Heart left ventricle (tissue), 16 donors: ENCODE measurements at regions not wholly inside any gene's neighbourhood (a gene's known extent, or its start where the extent isn't known, plus 50 kb on each side); places are given as distances from the start of the nearest gene placed in this dataset.

Experiments
- ATAC-seq, 4 donors: fragments of 200-7000 bp; cut with Tn5 transposase; one replicate each; pipeline ENCODE4 v1.9.1; 2020 to 2022; ENCODE audit warnings: moderate library complexity in 4 of 4, mild to moderate bottlenecking in 3 of 4, moderate number of reproducible peaks in 1 of 4
- DNase-seq, 5 donors: peaks; one replicate each; pipeline ENCODE4 v3.0.0-alpha.2; 2020
- H3K27ac ChIP-seq, 12 donors: fragments of 200-600 bp; sonication (generic) in 4 of 12; one replicate each; pipeline versions ENCODE4 v1.5.0 to v1.8.0; 2016 to 2022; ENCODE audit warnings: mild to moderate bottlenecking in 2 of 12
- H3K27me3 ChIP-seq, 9 donors: fragments of 200-600 bp; sonication (generic) in 2 of 9; one replicate each; pipeline versions ENCODE4 v1.5.1 to v1.8.0; 2016 to 2022; ENCODE audit warnings: mild to moderate bottlenecking in 3 of 9
- H3K36me3 ChIP-seq, 9 donors: fragments of 200-600 bp; sonication (generic) in 2 of 9; one replicate each; pipeline versions ENCODE4 v1.5.0 to v1.8.0; 2018 to 2022; ENCODE audit warnings: mild to moderate bottlenecking in 2 of 9
- H3K4me1 ChIP-seq, 12 donors: fragments of 200-600 bp; sonication (generic) in 4 of 12; one replicate each; pipeline versions ENCODE4 v1.5.0 to v1.8.0; 2016 to 2022; ENCODE audit warnings: mild to moderate bottlenecking in 3 of 12
- H3K4me3 ChIP-seq, 12 donors: fragments of 200-600 bp; sonication (generic) in 4 of 12; one replicate each; pipeline versions ENCODE4 v1.5.0 to v1.8.0; 2017 to 2022; ENCODE audit warnings: mild to moderate bottlenecking in 9 of 12, moderate library complexity in 4 of 12
- H3K9me3 ChIP-seq, 12 donors: fragments of 200-600 bp; sonication (generic) in 4 of 12; one replicate each; pipeline versions ENCODE4 v1.5.0 to v1.8.0; 2016 to 2022; ENCODE audit warnings: mild to moderate bottlenecking in 1 of 12
- POLR2A ChIP-seq, 2 donors: fragments of 450-650 bp; IDR thresholded peaks; one replicate each; pipeline ENCODE4 v1.6.1; 2017; ENCODE audit warnings: antibody characterized with exemption in 2 of 2, mild to moderate bottlenecking in 2 of 2, moderate library complexity in 2 of 2
- WGBS, 4 donors: extraction: QIAGEN DNeasy Blood & Tissue Kit in 2 of 4; methylation state at CpG; one replicate each; pipeline versions ENCODE4 v1.1.5 to v1.1.7; 2013 to 2018; 5-methylcytosine and 5-hydroxymethylcytosine counted together
- intact Hi-C, 10 donors: fragments of 100-400 bp; cut with DNase I; formaldehyde crosslinking; loops; one replicate each; pipeline versions ENCODE4 v1.11.1 to v1.14.2; 2022
- TF ChIP-seq, protein P1 (sequence below), 12 donors: fragments of 200-600 bp; sonication (generic) in 4 of 12; IDR thresholded peaks; one replicate each; pipeline versions ENCODE4 v1.5.0 to v1.8.0; 2018 to 2022; ENCODE audit warnings: antibody characterized with exemption in 12 of 12, mild to moderate bottlenecking in 5 of 12
- donor health status: ischemic (EF 13 %, LVEDD 7.1; RV severe dilation, severe dysfunction).
- donor health status: healthy with polysubstance abuse.
- donor health status: DM: no; HTN: yes; CAD: no.
- donor health status: DM: no; HTN: no; CAD: no.
- donor health status: ischemic (EF 25% LVEDD 6.9; RV normal size, moderate dysfunction).
- donor health status: ischemic (EF 25% LVEDD 5.7; RV mildly dilated, moderate dysfunction).
- donor health status: healthy.
- donor health status: DM: yes; HTN: yes; CAD: no.
- donor health status: ischemic (EF 35%, LVEDD 5.7; RV mildly dilated, moderate dysfunction).
- donor health status: nonischemic (EF 11% LVEDD 7.7; RV severe dilation, severe dysfunction).
- donor health status: DM: yes; HTN: yes; CAD: no.
- donor health status: PGD.
- donor health status: ischemic (EF 29% LVEDD 5.4; RV normal size, mild dysfunction).
- donor health status: nonischemic (EF 23%, LVEDD 6.1; RV moderate dilation, normal function).

DNA sequence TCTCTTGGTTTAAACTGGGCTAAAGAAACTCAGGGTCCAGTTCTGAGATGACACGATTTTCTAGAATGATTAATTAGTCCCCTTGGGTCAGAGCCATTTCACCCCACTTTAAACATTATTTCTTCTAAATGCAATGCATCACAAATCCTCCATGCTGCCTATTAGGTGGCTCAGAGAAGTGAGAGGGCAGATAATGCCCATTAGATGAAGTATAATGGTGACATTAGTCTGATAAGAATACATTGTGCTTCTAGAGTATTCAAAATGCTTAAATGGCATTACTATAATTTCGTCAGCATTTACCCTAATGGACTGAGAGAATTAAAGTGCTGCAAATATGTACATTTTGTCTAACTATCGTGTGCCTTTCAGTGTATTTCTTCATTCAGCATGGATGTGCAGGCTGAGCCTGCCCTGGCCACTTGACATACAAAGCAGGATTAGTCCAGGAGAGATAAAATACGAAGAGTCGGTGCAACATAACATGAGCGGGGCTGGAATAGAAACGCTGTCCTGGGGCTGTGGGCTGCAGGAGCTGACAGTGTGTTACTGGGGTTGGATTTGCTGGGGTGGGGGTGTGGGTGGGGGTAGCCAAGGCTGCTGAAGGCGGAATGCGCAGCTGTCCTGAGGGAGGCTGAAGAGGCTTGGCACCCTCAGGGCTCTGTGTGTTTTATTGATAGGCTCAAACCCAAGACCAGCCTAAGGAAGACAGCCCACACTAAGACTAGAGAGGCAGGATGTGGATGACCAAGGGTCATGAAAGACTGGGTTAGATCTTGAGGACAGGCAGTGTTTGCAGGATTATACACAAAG is 52.8 kb upstream of the KLF6 start:
- DNase-seq = no peak
- TF ChIP-seq, protein P1, sequence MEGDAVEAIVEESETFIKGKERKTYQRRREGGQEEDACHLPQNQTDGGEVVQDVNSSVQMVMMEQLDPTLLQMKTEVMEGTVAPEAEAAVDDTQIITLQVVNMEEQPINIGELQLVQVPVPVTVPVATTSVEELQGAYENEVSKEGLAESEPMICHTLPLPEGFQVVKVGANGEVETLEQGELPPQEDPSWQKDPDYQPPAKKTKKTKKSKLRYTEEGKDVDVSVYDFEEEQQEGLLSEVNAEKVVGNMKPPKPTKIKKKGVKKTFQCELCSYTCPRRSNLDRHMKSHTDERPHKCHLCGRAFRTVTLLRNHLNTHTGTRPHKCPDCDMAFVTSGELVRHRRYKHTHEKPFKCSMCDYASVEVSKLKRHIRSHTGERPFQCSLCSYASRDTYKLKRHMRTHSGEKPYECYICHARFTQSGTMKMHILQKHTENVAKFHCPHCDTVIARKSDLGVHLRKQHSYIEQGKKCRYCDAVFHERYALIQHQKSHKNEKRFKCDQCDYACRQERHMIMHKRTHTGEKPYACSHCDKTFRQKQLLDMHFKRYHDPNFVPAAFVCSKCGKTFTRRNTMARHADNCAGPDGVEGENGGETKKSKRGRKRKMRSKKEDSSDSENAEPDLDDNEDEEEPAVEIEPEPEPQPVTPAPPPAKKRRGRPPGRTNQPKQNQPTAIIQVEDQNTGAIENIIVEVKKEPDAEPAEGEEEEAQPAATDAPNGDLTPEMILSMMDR (IDR thresholded peaks at IDR 0.05) = no peak
- TF ChIP-seq POLR2A (IDR thresholded peaks at IDR 0.05) = no peak
- Histone ChIP-seq H3K27ac (no peak overlapping the region), H3K4me3 (no peak overlapping the region), H3K27me3 (no peaks in the 10 kb centered on the region), H3K36me3 (no peaks in the 10 kb centered on the region), H3K9me3 (no peaks in the 10 kb centered on the region), H3K4me1 (peaks cover 0 to 20% (median 8%) of the 10 kb centered on the region in 12 donors)
- WGBS, 4 donors = 55 to 71% (median 63%) methylated on average over 9 of the region's 9 CpGs
- ATAC-seq = peak in 3 of 4 donors; percentile 14 to 38 (median 29)
- intact Hi-C loops = loop anchor here in 1 of 10 donors (2.0 kb wide), 1 partner anchor 15 kb away; no protein-coding TSS in a partner anchor

DNA sequence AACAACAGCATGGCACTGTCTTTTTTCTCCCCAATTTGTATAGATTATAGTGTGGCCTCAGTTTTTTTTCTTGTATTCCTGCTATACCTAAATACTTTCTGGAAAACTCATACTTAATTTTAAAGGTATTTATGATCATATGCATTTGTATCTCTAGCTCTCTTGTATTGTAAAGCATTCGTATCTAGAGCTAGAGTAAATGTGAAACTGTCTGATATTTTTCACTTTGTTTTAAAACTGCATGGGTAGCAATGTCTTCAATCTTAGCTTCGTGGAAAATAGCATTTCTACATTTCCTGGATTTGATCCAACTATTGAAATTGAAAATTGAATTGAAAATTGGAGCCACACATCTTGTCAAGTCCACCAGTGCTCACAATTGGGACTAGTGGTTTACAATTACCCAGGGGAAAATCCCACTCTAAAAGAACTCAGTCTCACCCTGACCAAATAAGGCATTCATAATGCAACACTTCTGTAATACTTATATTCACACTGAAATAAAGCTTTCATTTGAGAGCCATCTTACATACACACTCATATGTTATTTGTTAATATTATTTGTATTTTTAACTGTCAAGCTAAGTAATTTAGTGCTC is 51.3 kb upstream of the KLF6 start:
- ATAC-seq (no peak), DNase-seq (no peak)
- intact Hi-C loops = loop anchor here in 1 of 10 donors (2.0 kb wide), 1 partner anchor 16 kb away; no protein-coding TSS in a partner anchor
- no peak overlapping the region for H3K4me3 ChIP-seq
- TF ChIP-seq, protein P1 (IDR thresholded peaks at IDR 0.05) = no peak
- no peak for TF ChIP-seq POLR2A (IDR thresholded peaks at IDR 0.05)
- no peaks in the 10 kb centered on the region for H3K36me3 ChIP-seq
- H3K9me3 ChIP-seq = no peaks in the 10 kb centered on the region
- WGBS, 4 donors = 59 to 71% (median 64%) methylated on average over 2 of the region's 2 CpGs
- H3K4me1 ChIP-seq = peaks cover 0 to 35% (median 9%) of the 10 kb centered on the region in 12 donors
- no peaks in the 10 kb centered on the region for H3K27me3 ChIP-seq
- peak overlapping the region in 1 of 12 donors; percentile 63 for H3K27ac ChIP-seq

DNA sequence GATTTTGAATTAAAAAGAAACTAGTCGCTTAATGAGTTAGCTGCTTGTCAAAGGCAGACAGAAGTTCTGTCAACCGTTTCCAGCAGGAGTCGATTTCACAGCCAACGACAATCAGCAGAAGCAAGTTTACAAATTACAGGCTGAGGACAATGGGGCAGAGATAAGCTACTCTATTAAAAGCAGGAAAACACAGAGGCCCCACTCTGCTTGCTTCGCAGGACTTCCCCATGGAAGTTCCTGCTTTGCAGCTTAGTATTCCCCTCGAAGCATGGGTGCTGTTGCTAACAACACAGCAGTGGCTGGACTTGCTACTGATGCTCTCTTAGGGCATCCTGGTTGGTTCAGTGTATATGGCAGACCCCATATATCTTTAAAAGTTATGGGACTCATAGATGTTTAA is 50.8 kb upstream of the KLF6 start:
- H3K27ac ChIP-seq = peak overlapping the region in 4 of 12 donors; percentile 5 to 63 (median 12)
- DNase-seq (peak in 1 of 5 donors; percentile 26), ATAC-seq (peak; percentile 74 to 91 (median 84))
- no peaks in the 10 kb centered on the region for H3K27me3 ChIP-seq
- H3K4me3 ChIP-seq = peak overlapping the region in 1 of 12 donors; percentile 1
- peaks cover 0 to 39% (median 12%) of the 10 kb centered on the region in 12 donors for H3K4me1 ChIP-seq
- intact Hi-C loops = loop anchor here in 1 of 10 donors (2.0 kb wide), 1 partner anchor 17 kb away; no protein-coding TSS in a partner anchor
- no peaks in the 10 kb centered on the region for H3K36me3 ChIP-seq
- 14 to 28% (median 17%) methylated on average over 6 of the region's 6 CpGs for WGBS, 4 donors
- TF ChIP-seq POLR2A (IDR thresholded peaks at IDR 0.05) = no peak
- TF ChIP-seq, protein P1 (IDR thresholded peaks at IDR 0.05) = no peak
- H3K9me3 ChIP-seq = no peaks in the 10 kb centered on the region

DNA sequence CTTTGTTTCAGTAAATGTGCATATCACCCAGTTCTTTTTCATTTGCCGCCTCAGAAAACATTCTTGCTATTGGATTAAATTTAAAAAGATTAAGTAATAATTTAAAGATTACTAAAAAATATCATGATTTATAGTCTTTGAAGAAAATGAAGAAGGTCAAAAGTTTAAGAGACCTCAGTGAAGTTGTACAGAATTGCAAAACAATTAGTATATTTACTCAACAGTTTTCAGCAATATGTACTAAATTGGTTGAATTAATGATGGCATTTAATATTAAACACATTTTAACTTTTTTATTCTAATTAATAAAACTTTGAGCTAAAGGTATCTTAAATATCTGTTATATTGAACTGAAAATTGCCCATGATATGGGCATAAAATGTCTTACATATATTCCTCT is 49.9 kb upstream of the KLF6 start:
- no peak for TF ChIP-seq POLR2A (IDR thresholded peaks at IDR 0.05)
- TF ChIP-seq, protein P1 (IDR thresholded peaks at IDR 0.05) = no peak
- Histone ChIP-seq H3K27me3 (no peaks in the 10 kb centered on the region), H3K9me3 (no peaks in the 10 kb centered on the region), H3K4me1 (peaks cover 0 to 42% (median 14%) of the 10 kb centered on the region in 12 donors), H3K27ac (peak overlapping the region in 1 of 12 donors; percentile 63), H3K36me3 (no peaks in the 10 kb centered on the region), H3K4me3 (no peak overlapping the region)
- ATAC-seq (no peak), DNase-seq (no peak)
- 97 to 100% (median 98%) methylated on average over 1 of the region's 1 CpG for WGBS, 4 donors
- intact Hi-C loops = no loop called here
